ENCODE measurements at regions not wholly inside any gene's neighbourhood (a gene's known extent, or its start where the extent isn't known, plus 50 kb on each side); places are given as distances from the start of the nearest gene placed in this dataset.
"Not testable (repeated sequence)": the region's sequence is repeated elsewhere in the genome, so short reads cannot be mapped to it uniquely, and the experiment has no call there.

GRCh38 chr4:187666034-187666433 is 329.5 kb upstream of the ZFP42 start:
- Histone ChIP-seq H3K9ac (ENCODE audit: low read length) (no peak overlapping the region), H3F3A (ENCODE audit: insufficient read depth) (no peaks in the 10 kb centered on the region)

DNA sequence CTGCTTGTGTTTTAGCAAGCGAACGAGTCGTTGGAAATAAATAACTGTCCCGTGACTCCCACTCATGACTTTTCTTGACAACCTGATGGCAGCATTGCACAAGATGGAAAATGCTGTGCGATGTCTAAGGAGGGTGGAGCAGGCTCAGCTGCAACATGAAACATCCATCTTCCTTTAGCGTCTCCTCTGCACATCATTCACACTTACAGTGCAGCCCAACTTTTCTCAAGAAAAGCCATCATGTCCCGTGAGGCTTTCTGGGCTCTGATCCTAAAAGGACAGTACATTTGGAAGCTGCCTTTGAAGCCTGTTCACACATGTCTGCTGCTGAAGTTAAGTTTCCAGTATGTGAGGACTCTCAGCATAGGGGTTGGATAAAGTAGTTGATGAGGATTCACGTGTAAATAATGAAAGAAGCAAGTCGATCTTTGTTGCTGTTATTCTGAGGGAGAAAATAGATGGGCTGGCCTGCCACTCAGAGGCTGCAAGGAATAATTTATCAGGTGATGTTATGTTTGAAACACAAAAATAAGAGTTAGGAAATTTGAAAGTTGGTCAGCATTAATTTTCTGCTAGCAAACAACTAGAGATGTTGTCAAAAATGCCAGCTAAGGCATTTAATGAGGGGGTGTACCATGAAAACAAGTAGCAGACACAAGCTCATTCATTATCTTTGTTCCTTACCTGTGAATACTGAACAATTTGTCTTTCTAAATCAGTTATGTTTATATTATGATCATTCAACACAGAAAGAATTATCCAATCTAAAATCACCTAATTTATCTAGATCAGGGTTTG is 328.7 kb upstream of the ZFP42 start:
- H3K27me3 ChIP-seq (ENCODE audit: low read length) = no peaks in the 10 kb centered on the region
- no peak overlapping the region for H2AFZ ChIP-seq (ENCODE audit: low read depth, low read length, severe bottlenecking)
- H3K4me3 ChIP-seq (ENCODE audit: insufficient read depth, low read length, poor library complexity, severe bottlenecking) = no peak overlapping the region
- H4K20me1 ChIP-seq (ENCODE audit: low read depth, low read length) = no peaks in the 10 kb centered on the region
- H3K79me2 ChIP-seq (ENCODE audit: insufficient read depth, low read length) = no peaks in the 10 kb centered on the region
- H3K27ac ChIP-seq (ENCODE audit: low read depth, low read length) = no peak overlapping the region
- no peaks in the 10 kb centered on the region for H3F3A ChIP-seq (ENCODE audit: insufficient read depth)
- no peaks in the 10 kb centered on the region for H3K9me2 ChIP-seq (replicated peaks; ENCODE audit: insufficient read depth, low read length)
- no peak overlapping the region for H3K9ac ChIP-seq (ENCODE audit: low read length)
- no peak overlapping the region for H3K4me2 ChIP-seq (ENCODE audit: low read depth, low read length, poor library complexity, severe bottlenecking)
- TF ChIP-seq CTCF (IDR thresholded peaks at IDR 0.05; ENCODE audit: insufficient read depth, low read length, poor library complexity, severe bottlenecking) (no peak), EZH2phosphoT487 (conservative IDR thresholded peaks at IDR 0.05; ENCODE audit: low read length) (no peak)
- H3K9me3 ChIP-seq (ENCODE audit: insufficient read depth, low read length) = no peaks in the 10 kb centered on the region
- H3K36me3 ChIP-seq (ENCODE audit: low read length) = no peaks in the 10 kb centered on the region

More at GRCh38 chr4:187666034-187666433, 329.5 kb upstream of the ZFP42 start:
- Histone ChIP-seq H4K20me1 (ENCODE audit: low read depth, low read length) (no peaks in the 10 kb centered on the region), H3K27me3 (ENCODE audit: low read length) (no peaks in the 10 kb centered on the region), H3K79me2 (ENCODE audit: insufficient read depth, low read length) (no peaks in the 10 kb centered on the region), H3K4me2 (ENCODE audit: low read depth, low read length, poor library complexity, severe bottlenecking) (no peak overlapping the region), H3K9me3 (ENCODE audit: insufficient read depth, low read length) (no peaks in the 10 kb centered on the region), H3K4me3 (ENCODE audit: insufficient read depth, low read length, poor library complexity, severe bottlenecking) (no peak overlapping the region), H2AFZ (ENCODE audit: low read depth, low read length, severe bottlenecking) (no peak overlapping the region), H3K27ac (ENCODE audit: low read depth, low read length) (no peak overlapping the region), H3K9me2 (replicated peaks; ENCODE audit: insufficient read depth, low read length) (no peaks in the 10 kb centered on the region), H3K36me3 (ENCODE audit: low read length) (no peaks in the 10 kb centered on the region)
- TF ChIP-seq EZH2phosphoT487 (conservative IDR thresholded peaks at IDR 0.05; ENCODE audit: low read length) (no peak), CTCF (IDR thresholded peaks at IDR 0.05; ENCODE audit: insufficient read depth, low read length, poor library complexity, severe bottlenecking) (no peak)

GRCh38 chr4:187668526-187669082 is 327.0 kb upstream of the ZFP42 start:
- no peak overlapping the region for H2AFZ ChIP-seq (ENCODE audit: low read depth, low read length, severe bottlenecking)
- TF ChIP-seq CTCF (IDR thresholded peaks at IDR 0.05; ENCODE audit: insufficient read depth, low read length, poor library complexity, severe bottlenecking) = no peak
- no peak for TF ChIP-seq EZH2phosphoT487 (conservative IDR thresholded peaks at IDR 0.05; ENCODE audit: low read length)
- no peak overlapping the region for H3K27ac ChIP-seq (ENCODE audit: low read depth, low read length)

GRCh38 chr4:187671521-187671920 is 324.1 kb upstream of the ZFP42 start:
- H3K9me3 ChIP-seq (ENCODE audit: insufficient read depth, low read length); H3K27ac ChIP-seq (ENCODE audit: low read depth, low read length): not testable (repeated sequence)

More at GRCh38 chr4:187668526-187669082, 327.0 kb upstream of the ZFP42 start:
- no peaks in the 10 kb centered on the region for H4K20me1 ChIP-seq (ENCODE audit: low read depth, low read length)
- no peaks in the 10 kb centered on the region for H3K36me3 ChIP-seq (ENCODE audit: low read length)
- no peaks in the 10 kb centered on the region for H3K27me3 ChIP-seq (ENCODE audit: low read length)
- H3K4me3 ChIP-seq (ENCODE audit: insufficient read depth, low read length, poor library complexity, severe bottlenecking) = no peak overlapping the region
- H3F3A ChIP-seq (ENCODE audit: insufficient read depth) = no peaks in the 10 kb centered on the region
- no peaks in the 10 kb centered on the region for H3K79me2 ChIP-seq (ENCODE audit: insufficient read depth, low read length)
- no peak overlapping the region for H3K4me2 ChIP-seq (ENCODE audit: low read depth, low read length, poor library complexity, severe bottlenecking)
- no peak overlapping the region for H3K9ac ChIP-seq (ENCODE audit: low read length)
- no peaks in the 10 kb centered on the region for H3K9me2 ChIP-seq (replicated peaks; ENCODE audit: insufficient read depth, low read length)
- H3K9me3 ChIP-seq (ENCODE audit: insufficient read depth, low read length) = no peaks in the 10 kb centered on the region

GRCh38 chr4:187671958-187672357 is 323.6 kb upstream of the ZFP42 start:
- not testable (repeated sequence) for H3K4me2 ChIP-seq (ENCODE audit: low read depth, low read length, poor library complexity, severe bottlenecking); H3K27ac ChIP-seq (ENCODE audit: low read depth, low read length); H3K4me3 ChIP-seq (ENCODE audit: insufficient read depth, low read length, poor library complexity, severe bottlenecking); H3F3A ChIP-seq (ENCODE audit: insufficient read depth); H3K36me3 ChIP-seq (ENCODE audit: low read length); H3K27me3 ChIP-seq (ENCODE audit: low read length); H4K20me1 ChIP-seq (ENCODE audit: low read depth, low read length); H3K9me2 ChIP-seq (replicated peaks; ENCODE audit: insufficient read depth, low read length); H2AFZ ChIP-seq (ENCODE audit: low read depth, low read length, severe bottlenecking); H3K79me2 ChIP-seq (ENCODE audit: insufficient read depth, low read length); H3K9me3 ChIP-seq (ENCODE audit: insufficient read depth, low read length); H3K9ac ChIP-seq (ENCODE audit: low read length)

More at GRCh38 chr4:187671521-187671920, 324.1 kb upstream of the ZFP42 start:
- H4K20me1 ChIP-seq (ENCODE audit: low read depth, low read length); H3F3A ChIP-seq (ENCODE audit: insufficient read depth); H3K27me3 ChIP-seq (ENCODE audit: low read length); H3K9ac ChIP-seq (ENCODE audit: low read length); H3K4me2 ChIP-seq (ENCODE audit: low read depth, low read length, poor library complexity, severe bottlenecking); H3K9me2 ChIP-seq (replicated peaks; ENCODE audit: insufficient read depth, low read length); H2AFZ ChIP-seq (ENCODE audit: low read depth, low read length, severe bottlenecking); H3K36me3 ChIP-seq (ENCODE audit: low read length); H3K79me2 ChIP-seq (ENCODE audit: insufficient read depth, low read length); H3K4me3 ChIP-seq (ENCODE audit: insufficient read depth, low read length, poor library complexity, severe bottlenecking): not testable (repeated sequence)

Data from SU-DHL-6 (cell line).